Body of pancreas (tissue), 4 donors: ENCODE measurements at regions not wholly inside any gene's neighbourhood (a gene's known extent, or its start where the extent isn't known, plus 50 kb on each side); places are given as distances from the start of the nearest gene placed in this dataset.

Source experiments
- POLR2A ChIP-seq, 3 donors: fragments of 450-650 bp; IDR thresholded peaks; one replicate each; pipeline ENCODE4 v1.6.1; 2016; ENCODE audit warnings: antibody characterized with exemption in 3 of 3, mild to moderate bottlenecking in 2 of 3
- TF ChIP-seq, protein P1 (sequence below), 7 experiments: fragments of 450-650 bp in 4 of 7; fragments of 200-600 bp in 3 of 7; sonication (generic) in 3 of 7; IDR thresholded peaks; one replicate each; pipeline ENCODE4 v1.5.1; 2016 to 2019; ENCODE audit warnings: antibody characterized with exemption in 7 of 7

- TF ChIP-seq, protein P1, sequence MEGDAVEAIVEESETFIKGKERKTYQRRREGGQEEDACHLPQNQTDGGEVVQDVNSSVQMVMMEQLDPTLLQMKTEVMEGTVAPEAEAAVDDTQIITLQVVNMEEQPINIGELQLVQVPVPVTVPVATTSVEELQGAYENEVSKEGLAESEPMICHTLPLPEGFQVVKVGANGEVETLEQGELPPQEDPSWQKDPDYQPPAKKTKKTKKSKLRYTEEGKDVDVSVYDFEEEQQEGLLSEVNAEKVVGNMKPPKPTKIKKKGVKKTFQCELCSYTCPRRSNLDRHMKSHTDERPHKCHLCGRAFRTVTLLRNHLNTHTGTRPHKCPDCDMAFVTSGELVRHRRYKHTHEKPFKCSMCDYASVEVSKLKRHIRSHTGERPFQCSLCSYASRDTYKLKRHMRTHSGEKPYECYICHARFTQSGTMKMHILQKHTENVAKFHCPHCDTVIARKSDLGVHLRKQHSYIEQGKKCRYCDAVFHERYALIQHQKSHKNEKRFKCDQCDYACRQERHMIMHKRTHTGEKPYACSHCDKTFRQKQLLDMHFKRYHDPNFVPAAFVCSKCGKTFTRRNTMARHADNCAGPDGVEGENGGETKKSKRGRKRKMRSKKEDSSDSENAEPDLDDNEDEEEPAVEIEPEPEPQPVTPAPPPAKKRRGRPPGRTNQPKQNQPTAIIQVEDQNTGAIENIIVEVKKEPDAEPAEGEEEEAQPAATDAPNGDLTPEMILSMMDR (IDR thresholded peaks at IDR 0.05) = no peak
- TF ChIP-seq POLR2A (IDR thresholded peaks at IDR 0.05) = no peak
These were observed 190.0 kb upstream of the MGMT start for GRCh38 chr10:129277084-129277483.
